Stimulated activated naive CD8-positive, alpha-beta T cell treated with anti-CD3 and anti-CD28 coated beads, Interleukin-15, Interleukin-2, amounts not matched to agents 100 ng/mL and 50 ng/mL, for 24 hours (primary cell): ENCODE measurements at regions not wholly inside any gene's neighbourhood (a gene's known extent, or its start where the extent isn't known, plus 50 kb on each side); places are given as distances from the start of the nearest gene placed in this dataset.
A peak's percentile ranks its signal among the peaks of the same experiment; 100 is the strongest.

ENCODE experiments used
- H3K27ac Mint-ChIP-seq: one replicate; pipeline ENCODE4 v1.8.0; 2021; ENCODE audit warnings: mild to moderate bottlenecking, mixed read lengths
- H3K27me3 Mint-ChIP-seq: one replicate; pipeline ENCODE4 v1.8.0; 2021; ENCODE audit warnings: mixed read lengths
- H3K36me3 Mint-ChIP-seq: one replicate; pipeline ENCODE4 v1.8.0; 2021; ENCODE audit warnings: low read depth, mixed read lengths
- H3K4me1 Mint-ChIP-seq: one replicate; pipeline ENCODE4 v1.8.0; 2021; ENCODE audit warnings: low read depth, mixed read lengths
- H3K4me3 Mint-ChIP-seq: one replicate; pipeline ENCODE4 v1.8.0; 2021; ENCODE audit warnings: mild to moderate bottlenecking, mixed read lengths
- H3K9me3 Mint-ChIP-seq: one replicate; pipeline ENCODE4 v1.8.0; 2021; ENCODE audit warnings: mixed read lengths

DNA sequence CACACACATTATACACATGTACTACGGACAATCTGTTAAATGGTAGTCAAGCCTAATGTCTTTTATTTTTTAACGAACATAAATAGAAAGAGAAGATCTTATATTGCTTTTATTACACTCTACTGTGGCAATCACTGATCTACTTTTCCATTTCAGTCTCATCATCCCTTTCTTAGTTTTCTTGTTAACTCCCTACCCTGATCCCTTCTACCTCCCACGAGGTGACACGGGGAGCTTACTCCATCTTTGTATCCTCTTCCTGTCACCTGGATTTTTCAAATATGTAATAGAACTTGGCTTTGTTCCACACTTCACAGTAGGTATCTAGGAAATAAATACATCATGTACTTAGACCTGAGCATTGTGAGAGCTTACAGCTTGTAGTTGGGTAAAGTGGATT, 211.0 kb downstream of the PIK3R1 start:
- Mint-ChIP-seq H3K27ac (no peak overlapping the region), H3K9me3 (no peaks in the 10 kb centered on the region), H3K4me1 (peaks cover 64% of the 10 kb centered on the region), H3K27me3 (no peaks in the 10 kb centered on the region), H3K36me3 (no peaks in the 10 kb centered on the region), H3K4me3 (no peak overlapping the region)

DNA sequence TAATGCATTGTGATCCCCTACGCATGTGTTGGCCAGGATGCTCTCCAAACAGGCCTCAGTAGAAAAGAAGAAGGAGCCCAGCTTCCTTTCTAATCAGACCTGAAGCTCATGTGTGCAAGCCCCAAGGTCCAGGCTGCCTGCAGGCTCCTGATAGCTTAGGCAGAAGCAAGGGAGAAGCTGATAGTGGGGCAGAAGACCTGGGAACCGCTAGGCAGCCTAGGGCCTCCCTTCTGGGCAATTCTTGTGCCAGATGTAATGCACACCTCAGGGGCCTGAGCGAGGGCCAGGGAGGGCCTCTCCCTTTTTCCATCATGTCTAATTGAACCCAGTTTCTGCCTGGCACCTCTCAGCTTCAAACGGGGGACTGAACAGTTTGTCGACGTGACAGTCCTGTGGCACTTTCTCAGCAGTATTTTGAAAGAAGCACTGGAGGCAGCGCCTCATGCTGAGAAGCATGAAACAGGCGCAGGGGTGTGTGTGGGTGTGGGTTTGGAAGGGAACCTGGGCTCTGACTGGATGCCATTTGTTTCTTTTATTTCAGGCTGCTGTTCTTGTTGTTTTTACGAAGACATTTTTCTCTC, 212.8 kb downstream of the PIK3R1 start:
- Mint-ChIP-seq H3K4me3 (no peak overlapping the region), H3K9me3 (no peaks in the 10 kb centered on the region), H3K27me3 (no peaks in the 10 kb centered on the region), H3K36me3 (no peaks in the 10 kb centered on the region), H3K27ac (no peak overlapping the region), H3K4me1 (peaks cover 64% of the 10 kb centered on the region)

DNA sequence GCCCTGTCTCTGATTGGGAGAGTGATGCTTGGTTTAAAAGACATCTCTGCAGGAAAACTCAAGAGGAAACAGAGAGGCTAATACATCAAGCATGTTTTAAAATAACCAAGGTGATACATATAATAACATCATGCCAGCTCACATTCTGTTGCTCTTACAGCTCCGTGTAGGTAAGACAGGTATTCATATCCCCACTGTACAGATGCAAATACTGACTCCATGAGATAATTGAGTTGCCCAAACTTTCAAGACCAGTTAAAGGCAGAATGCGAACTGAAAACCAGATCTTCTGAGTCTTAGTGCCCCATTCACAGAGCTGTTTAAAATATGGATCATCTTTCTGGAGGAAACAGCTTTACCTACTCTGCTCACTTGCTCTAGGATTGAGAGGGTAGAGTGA, 214.0 kb downstream of the PIK3R1 start:
- H3K4me1 Mint-ChIP-seq = peaks cover 64% of the 10 kb centered on the region
- peaks cover 3% of the 10 kb centered on the region for H3K9me3 Mint-ChIP-seq
- no peaks in the 10 kb centered on the region for H3K36me3 Mint-ChIP-seq
- H3K4me3 Mint-ChIP-seq = no peak overlapping the region
- no peaks in the 10 kb centered on the region for H3K27me3 Mint-ChIP-seq
- H3K27ac Mint-ChIP-seq = no peak overlapping the region

- H3K27ac Mint-ChIP-seq = no peak overlapping the region
- no peaks in the 10 kb centered on the region for H3K27me3 Mint-ChIP-seq
- no peaks in the 10 kb centered on the region for H3K36me3 Mint-ChIP-seq
- peaks cover 3% of the 10 kb centered on the region for H3K9me3 Mint-ChIP-seq
- peaks cover 64% of the 10 kb centered on the region for H3K4me1 Mint-ChIP-seq
- H3K4me3 Mint-ChIP-seq = no peak overlapping the region
These were observed 214.7 kb downstream of the PIK3R1 start for GRCh38 chr5:68430279-68430678.

GRCh38 chr5:68431186-68431585, 215.6 kb downstream of the PIK3R1 start:
- Mint-ChIP-seq H3K4me1 (peaks cover 64% of the 10 kb centered on the region), H3K36me3 (no peaks in the 10 kb centered on the region), H3K27me3 (no peaks in the 10 kb centered on the region), H3K27ac (peak overlapping the region; percentile 76), H3K4me3 (no peak overlapping the region), H3K9me3 (peaks cover 3% of the 10 kb centered on the region)

DNA sequence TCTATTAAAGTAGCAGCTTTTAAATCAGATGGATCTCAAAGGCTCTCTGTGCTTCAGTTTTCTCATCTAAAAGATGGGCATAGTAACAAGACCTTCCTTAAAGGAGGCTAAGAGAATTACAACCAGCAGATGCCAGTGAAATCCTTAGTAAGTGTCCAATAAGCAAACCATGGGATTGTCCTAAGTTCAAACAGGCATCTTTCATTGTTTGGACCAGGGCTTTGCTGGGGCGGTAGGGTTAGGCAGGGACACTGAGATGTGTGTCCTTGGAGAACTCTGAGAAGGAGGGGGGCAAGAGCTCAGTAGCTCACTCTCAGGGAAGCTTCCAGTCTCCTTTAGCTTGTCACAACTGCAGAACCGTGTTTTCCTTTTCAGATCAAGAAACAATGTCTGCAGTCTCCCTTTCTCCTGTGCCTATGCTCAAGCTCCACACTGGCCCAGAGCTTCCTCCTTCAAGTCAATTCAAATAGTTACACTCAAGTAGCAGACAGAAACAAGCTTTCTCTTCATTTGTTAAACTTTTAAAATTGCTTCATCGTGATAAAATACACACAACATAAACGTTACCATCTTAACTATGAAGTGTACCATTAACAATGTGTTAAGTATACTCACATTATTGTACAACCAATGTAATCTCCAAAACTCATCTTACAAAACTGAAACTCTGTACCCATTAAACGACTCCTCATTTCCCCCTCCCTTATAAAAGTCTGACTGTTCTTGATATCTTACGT, 216.2 kb downstream of the PIK3R1 start:
- peaks cover 62% of the 10 kb centered on the region for H3K4me1 Mint-ChIP-seq
- no peak overlapping the region for H3K4me3 Mint-ChIP-seq
- H3K27me3 Mint-ChIP-seq = no peaks in the 10 kb centered on the region
- H3K36me3 Mint-ChIP-seq = no peaks in the 10 kb centered on the region
- H3K9me3 Mint-ChIP-seq = peaks cover 3% of the 10 kb centered on the region
- H3K27ac Mint-ChIP-seq = peak overlapping the region; percentile 30

GRCh38 chr5:68432682-68433081, 217.1 kb downstream of the PIK3R1 start:
- H3K36me3 Mint-ChIP-seq = no peaks in the 10 kb centered on the region
- H3K4me3 Mint-ChIP-seq = peak overlapping the region; percentile 23
- peak overlapping the region; percentile 76 for H3K27ac Mint-ChIP-seq
- H3K9me3 Mint-ChIP-seq = peaks cover 3% of the 10 kb centered on the region
- peaks cover 62% of the 10 kb centered on the region for H3K4me1 Mint-ChIP-seq
- no peaks in the 10 kb centered on the region for H3K27me3 Mint-ChIP-seq

- peak overlapping the region; percentile 75 for H3K27ac Mint-ChIP-seq
- H3K4me1 Mint-ChIP-seq = peaks cover 62% of the 10 kb centered on the region
- peak overlapping the region; percentile 11 for H3K4me3 Mint-ChIP-seq
These were observed 218.0 kb downstream of the PIK3R1 start for GRCh38 chr5:68433526-68433922.

GRCh38 chr5:68433923-68434879, 218.6 kb downstream of the PIK3R1 start:
- H3K4me1 Mint-ChIP-seq = peaks cover 62% of the 10 kb centered on the region

More at GRCh38 chr5:68433526-68433922, 218.0 kb downstream of the PIK3R1 start:
- Mint-ChIP-seq H3K27me3 (peaks cover 3% of the 10 kb centered on the region), H3K9me3 (peaks cover 3% of the 10 kb centered on the region), H3K36me3 (no peaks in the 10 kb centered on the region)

DNA sequence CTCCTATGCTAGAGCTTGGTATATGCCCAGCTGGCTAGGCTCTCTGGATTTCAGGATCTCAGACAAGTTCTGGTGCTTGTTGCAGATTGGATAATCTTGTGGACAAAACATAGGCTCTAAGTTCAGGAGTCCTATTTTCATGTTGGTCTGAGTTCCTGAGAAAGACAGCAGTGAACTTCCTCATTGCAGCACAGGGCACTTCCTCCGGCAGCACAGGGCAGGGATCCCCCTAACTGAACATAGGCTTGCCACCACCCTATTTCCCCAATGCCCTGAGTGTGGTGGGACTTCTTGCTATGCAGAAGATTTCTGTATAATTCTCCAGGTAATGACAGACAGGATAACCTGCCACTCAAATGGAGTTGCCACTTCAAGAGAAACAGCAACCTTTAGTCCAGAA, 220.1 kb downstream of the PIK3R1 start:
- H3K4me3 Mint-ChIP-seq = no peak overlapping the region
- H3K27me3 Mint-ChIP-seq = peaks cover 17% of the 10 kb centered on the region
- H3K36me3 Mint-ChIP-seq = no peaks in the 10 kb centered on the region
- H3K4me1 Mint-ChIP-seq = peaks cover 56% of the 10 kb centered on the region
- peak overlapping the region; percentile 64 for H3K27ac Mint-ChIP-seq
- H3K9me3 Mint-ChIP-seq = peaks cover 3% of the 10 kb centered on the region

More at GRCh38 chr5:68433923-68434879, 218.6 kb downstream of the PIK3R1 start:
- H3K9me3 Mint-ChIP-seq = peaks cover 3% of the 10 kb centered on the region
- peak overlapping the region; percentile 11 for H3K4me3 Mint-ChIP-seq
- H3K36me3 Mint-ChIP-seq = no peaks in the 10 kb centered on the region
- H3K27me3 Mint-ChIP-seq = peaks cover 7% of the 10 kb centered on the region
- peak overlapping the region; percentile 75 for H3K27ac Mint-ChIP-seq

DNA sequence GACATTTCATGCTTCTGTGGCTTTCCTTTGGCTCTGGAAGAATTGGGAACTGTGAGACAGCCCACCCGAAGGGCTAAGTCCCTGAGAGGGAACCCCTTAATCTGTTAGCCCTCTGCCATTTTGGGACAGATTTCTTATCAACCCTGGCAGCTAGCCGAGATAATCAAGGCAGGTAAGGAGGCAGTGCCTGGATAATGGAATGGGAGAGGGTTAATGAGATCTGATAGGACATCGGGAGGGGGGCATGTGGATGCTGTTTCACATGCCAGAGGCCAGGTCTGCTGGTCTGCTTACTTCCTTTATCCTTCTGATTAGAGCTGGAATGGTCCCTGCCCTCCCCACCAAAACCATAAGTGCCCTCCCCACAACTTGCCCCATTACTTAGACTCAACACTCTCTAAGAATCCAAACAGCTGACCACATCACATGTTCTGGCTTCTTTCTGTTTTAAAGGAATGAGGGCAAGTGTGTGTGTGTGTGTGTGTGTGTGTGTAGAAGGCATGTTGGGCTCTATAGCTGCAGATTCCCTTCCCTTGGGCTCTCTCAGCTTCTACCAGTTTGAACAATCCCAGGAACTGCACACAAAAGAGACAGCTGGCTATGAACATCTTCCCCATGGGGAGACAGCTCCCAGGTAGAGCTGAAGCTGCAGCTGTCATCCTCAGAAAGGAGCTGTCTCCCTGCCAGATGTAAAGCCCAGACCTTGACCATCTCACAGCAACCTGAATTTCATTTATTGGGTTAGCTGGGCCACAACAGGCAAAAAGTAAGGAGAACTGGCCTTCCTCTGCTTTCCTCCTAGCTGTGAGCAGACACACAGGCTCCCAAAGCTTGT, 221.3 kb downstream of the PIK3R1 start:
- H3K4me3 Mint-ChIP-seq = no peak overlapping the region
- no peaks in the 10 kb centered on the region for H3K36me3 Mint-ChIP-seq
- H3K9me3 Mint-ChIP-seq = peaks cover 3% of the 10 kb centered on the region
- no peak overlapping the region for H3K27ac Mint-ChIP-seq
- H3K27me3 Mint-ChIP-seq = peaks cover 17% of the 10 kb centered on the region
- peaks cover 56% of the 10 kb centered on the region for H3K4me1 Mint-ChIP-seq

DNA sequence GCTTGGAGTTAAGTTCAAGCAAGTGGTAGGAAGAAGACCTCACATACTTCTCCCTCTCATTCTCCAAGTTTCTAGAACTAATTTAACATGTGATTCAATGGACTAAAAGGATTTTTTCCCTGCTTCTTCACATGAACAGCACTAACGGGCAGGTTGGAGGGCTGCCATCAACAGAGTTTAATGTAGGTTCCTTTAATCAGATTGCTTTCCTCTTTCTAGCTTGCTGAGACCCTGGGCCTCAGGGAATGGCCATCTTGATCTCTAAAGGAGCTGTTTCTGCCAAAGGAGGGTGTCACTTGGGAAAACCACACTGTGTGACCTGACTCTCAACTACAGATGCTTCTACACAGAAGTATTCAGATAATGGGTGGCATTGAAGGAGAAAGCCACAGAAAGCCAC, 223.3 kb downstream of the PIK3R1 start:
- Mint-ChIP-seq H3K36me3 (no peaks in the 10 kb centered on the region), H3K27me3 (peaks cover 17% of the 10 kb centered on the region), H3K4me3 (no peak overlapping the region), H3K4me1 (peaks cover 41% of the 10 kb centered on the region), H3K9me3 (peaks cover under 1% of the 10 kb centered on the region), H3K27ac (no peak overlapping the region)

DNA sequence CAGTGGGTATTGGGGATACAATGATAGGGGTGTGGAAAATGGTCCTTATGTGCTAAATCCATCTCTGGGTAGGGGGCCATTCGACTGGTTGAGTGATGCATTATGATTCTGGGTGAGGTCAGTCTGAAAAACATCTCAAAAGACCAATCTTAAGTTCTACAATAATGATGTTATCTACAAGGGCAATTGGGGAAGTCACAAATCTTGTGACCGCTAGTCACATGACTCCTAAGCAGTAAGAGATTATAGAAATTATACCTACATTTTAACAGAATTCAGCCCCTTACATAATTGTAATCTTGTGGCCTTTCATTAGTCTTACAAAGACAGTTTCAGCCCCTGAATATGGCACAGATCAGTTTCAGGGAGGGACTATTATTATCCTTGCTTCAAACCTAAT, 224.7 kb downstream of the PIK3R1 start:
- Mint-ChIP-seq H3K4me1 (peaks cover 27% of the 10 kb centered on the region), H3K27ac (no peak overlapping the region), H3K27me3 (peaks cover 17% of the 10 kb centered on the region), H3K36me3 (no peaks in the 10 kb centered on the region), H3K9me3 (no peaks in the 10 kb centered on the region), H3K4me3 (no peak overlapping the region)

DNA sequence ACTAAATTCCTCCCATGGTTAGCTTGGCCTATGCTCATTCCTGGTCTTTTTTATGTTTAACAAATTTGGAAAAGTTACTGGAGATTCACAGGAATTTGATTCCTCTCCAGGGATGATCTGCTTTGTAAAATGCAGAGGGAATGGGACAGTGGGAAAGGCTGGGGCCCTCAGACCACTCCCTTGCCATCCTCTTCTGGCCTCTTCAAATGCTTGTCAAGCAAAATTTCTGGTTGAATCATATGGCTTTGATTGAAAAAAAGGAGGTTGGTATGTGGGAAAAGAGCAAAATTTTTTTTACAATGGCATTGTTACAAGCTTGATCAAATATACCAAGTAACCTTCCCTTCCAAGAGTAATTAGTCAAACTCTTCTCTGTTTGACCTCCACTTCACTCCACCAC, 225.1 kb downstream of the PIK3R1 start:
- no peaks in the 10 kb centered on the region for H3K36me3 Mint-ChIP-seq
- H3K4me1 Mint-ChIP-seq = peaks cover 23% of the 10 kb centered on the region

More for the DNA sequence above, 225.1 kb downstream of the PIK3R1 start:
- peaks cover 17% of the 10 kb centered on the region for H3K27me3 Mint-ChIP-seq
- peak overlapping the region; percentile 46 for H3K27ac Mint-ChIP-seq
- H3K4me3 Mint-ChIP-seq = peak overlapping the region; percentile 6
- H3K9me3 Mint-ChIP-seq = no peaks in the 10 kb centered on the region
